Ishikawa (cell line): ENCODE measurements at regions not wholly inside any gene's neighbourhood (a gene's known extent, or its start where the extent isn't known, plus 50 kb on each side); places are given as distances from the start of the nearest gene placed in this dataset.

Experiments used
- CEBPB ChIP-seq: IDR thresholded peaks from 2 replicates; pipeline ENCODE4 v1.6.1; 2012
- CREB1 ChIP-seq: IDR thresholded peaks from 2 replicates; pipeline ENCODE4 v1.6.1; 2012; ENCODE audit warnings: low read depth
- EGR1 ChIP-seq: IDR thresholded peaks from 2 replicates; pipeline ENCODE4 v1.6.1; 2012
- EP300 ChIP-seq: IDR thresholded peaks from 2 replicates; pipeline ENCODE4 v1.6.1; 2012; ENCODE audit warnings: borderline replicate concordance
- FOXM1 ChIP-seq: IDR thresholded peaks from 2 replicates; pipeline ENCODE4 v1.6.1; 2012; ENCODE audit warnings: low read depth, borderline replicate concordance
- NFIC ChIP-seq: IDR thresholded peaks from 2 replicates; pipeline ENCODE4 v1.6.1; 2012
- RAD21 ChIP-seq: IDR thresholded peaks from 2 replicates; pipeline ENCODE4 v1.6.1; 2012; ENCODE audit warnings: low read depth
- TAF1 ChIP-seq: IDR thresholded peaks from 2 replicates; pipeline ENCODE4 v1.6.1; 2012; ENCODE audit warnings: low read depth, mild to moderate bottlenecking
- TCF12 ChIP-seq: IDR thresholded peaks from 2 replicates; pipeline ENCODE4 v1.6.1; 2012; ENCODE audit warnings: low read depth
- TEAD4 ChIP-seq: IDR thresholded peaks from 2 replicates; pipeline ENCODE4 v1.6.1; 2012
- YY1 ChIP-seq: IDR thresholded peaks from 2 replicates; pipeline ENCODE4 v1.6.1; 2012; ENCODE audit warnings: low read depth
- ZBTB7A ChIP-seq: IDR thresholded peaks from 2 replicates; pipeline ENCODE4 v1.6.1; 2012; ENCODE audit warnings: low read depth
- TF ChIP-seq, protein P1 (sequence below): IDR thresholded peaks from 2 replicates; pipeline ENCODE4 v1.6.1; 2012; ENCODE audit warnings: low read depth, mild to moderate bottlenecking
- TF ChIP-seq, protein P2 (sequence below): IDR thresholded peaks from 2 replicates; pipeline ENCODE4 v1.6.1; 2012
- TF ChIP-seq, protein P3 (sequence below): IDR thresholded peaks from 2 replicates; pipeline ENCODE4 v1.6.1; 2012

DNA sequence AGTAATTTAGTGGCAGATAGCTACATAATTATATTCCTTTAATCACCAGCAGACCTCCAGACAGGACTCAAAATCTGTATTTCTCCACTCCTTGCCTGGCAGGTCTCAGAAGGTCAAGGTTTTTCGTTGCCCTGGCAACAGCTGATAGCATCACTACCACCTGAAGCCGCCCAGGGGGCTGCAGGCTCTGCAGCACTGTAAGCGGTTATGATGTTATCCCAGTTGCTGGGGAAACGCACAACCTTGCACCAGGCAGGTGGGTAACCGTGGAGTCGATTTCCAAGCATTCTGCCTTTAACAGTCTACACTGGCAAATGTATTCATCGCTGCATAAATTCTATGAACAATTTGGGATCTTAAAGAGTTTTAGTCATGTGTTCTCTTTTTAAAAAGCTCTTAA is 756.3 kb downstream of the NTRK3 start:
- TF ChIP-seq, protein P1, sequence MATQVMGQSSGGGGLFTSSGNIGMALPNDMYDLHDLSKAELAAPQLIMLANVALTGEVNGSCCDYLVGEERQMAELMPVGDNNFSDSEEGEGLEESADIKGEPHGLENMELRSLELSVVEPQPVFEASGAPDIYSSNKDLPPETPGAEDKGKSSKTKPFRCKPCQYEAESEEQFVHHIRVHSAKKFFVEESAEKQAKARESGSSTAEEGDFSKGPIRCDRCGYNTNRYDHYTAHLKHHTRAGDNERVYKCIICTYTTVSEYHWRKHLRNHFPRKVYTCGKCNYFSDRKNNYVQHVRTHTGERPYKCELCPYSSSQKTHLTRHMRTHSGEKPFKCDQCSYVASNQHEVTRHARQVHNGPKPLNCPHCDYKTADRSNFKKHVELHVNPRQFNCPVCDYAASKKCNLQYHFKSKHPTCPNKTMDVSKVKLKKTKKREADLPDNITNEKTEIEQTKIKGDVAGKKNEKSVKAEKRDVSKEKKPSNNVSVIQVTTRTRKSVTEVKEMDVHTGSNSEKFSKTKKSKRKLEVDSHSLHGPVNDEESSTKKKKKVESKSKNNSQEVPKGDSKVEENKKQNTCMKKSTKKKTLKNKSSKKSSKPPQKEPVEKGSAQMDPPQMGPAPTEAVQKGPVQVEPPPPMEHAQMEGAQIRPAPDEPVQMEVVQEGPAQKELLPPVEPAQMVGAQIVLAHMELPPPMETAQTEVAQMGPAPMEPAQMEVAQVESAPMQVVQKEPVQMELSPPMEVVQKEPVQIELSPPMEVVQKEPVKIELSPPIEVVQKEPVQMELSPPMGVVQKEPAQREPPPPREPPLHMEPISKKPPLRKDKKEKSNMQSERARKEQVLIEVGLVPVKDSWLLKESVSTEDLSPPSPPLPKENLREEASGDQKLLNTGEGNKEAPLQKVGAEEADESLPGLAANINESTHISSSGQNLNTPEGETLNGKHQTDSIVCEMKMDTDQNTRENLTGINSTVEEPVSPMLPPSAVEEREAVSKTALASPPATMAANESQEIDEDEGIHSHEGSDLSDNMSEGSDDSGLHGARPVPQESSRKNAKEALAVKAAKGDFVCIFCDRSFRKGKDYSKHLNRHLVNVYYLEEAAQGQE: no peak
- TF ChIP-seq RAD21: no peak
- TF ChIP-seq, protein P2, sequence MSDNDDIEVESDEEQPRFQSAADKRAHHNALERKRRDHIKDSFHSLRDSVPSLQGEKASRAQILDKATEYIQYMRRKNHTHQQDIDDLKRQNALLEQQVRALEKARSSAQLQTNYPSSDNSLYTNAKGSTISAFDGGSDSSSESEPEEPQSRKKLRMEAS: no peak
- no peak for TF ChIP-seq TAF1
- TF ChIP-seq CEBPB: no peak
- TF ChIP-seq YY1: no peak
- no peak for TF ChIP-seq TCF12
- TF ChIP-seq NFIC: no peak
- TF ChIP-seq EGR1: no peak
- TF ChIP-seq, protein P3, sequence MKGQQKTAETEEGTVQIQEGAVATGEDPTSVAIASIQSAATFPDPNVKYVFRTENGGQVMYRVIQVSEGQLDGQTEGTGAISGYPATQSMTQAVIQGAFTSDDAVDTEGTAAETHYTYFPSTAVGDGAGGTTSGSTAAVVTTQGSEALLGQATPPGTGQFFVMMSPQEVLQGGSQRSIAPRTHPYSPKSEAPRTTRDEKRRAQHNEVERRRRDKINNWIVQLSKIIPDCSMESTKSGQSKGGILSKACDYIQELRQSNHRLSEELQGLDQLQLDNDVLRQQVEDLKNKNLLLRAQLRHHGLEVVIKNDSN: no peak
- TF ChIP-seq FOXM1: no peak
- no peak for TF ChIP-seq ZBTB7A
- TF ChIP-seq TEAD4: no peak

DNA sequence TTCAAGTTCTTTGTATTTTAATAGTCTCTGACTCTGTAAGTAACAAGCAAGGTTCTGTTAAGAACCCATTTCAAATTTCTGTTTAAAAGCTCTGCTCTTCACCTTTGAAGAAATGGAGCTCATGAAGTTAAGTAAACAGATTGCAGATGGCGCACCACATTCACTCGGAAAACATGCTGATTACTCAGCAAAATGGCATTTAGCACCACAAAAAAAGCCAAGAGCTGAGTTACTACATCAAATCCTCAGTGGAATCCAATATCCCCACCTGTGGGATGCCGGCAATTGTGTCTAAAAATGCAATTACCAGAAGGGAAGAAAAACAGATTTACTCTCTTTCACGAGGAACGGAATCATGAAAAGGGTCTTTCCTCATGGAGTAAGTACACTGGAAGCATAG is 758.0 kb downstream of the NTRK3 start:
- TF ChIP-seq CREB1 (no peak), RAD21 (no peak)

DNA sequence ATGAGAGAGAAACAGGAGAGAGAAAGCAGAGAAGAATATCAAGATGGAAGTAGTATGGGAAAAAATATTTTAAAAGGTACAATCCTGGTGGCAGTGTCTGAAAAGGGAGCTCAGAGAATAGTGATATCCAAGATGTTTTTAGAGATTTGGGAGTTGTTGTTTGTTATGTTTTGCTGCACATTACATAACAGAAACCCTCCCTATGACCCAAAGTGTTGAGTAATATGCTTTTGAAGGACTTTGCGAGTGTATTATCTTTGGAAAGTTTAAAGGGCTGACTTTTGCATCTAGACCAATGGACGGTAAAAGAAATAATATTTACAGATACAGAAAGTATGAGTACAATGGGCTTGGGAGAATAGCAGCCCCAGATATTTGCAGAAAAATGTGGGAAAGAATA is 759.7 kb downstream of the NTRK3 start:
- no peak for TF ChIP-seq TAF1
- no peak for TF ChIP-seq EP300
- TF ChIP-seq, protein P1: no peak
- TF ChIP-seq, protein P2: no peak
- TF ChIP-seq EGR1: no peak
- TF ChIP-seq NFIC: no peak
- no peak for TF ChIP-seq FOXM1
- TF ChIP-seq ZBTB7A: no peak
- no peak for TF ChIP-seq TCF12
- TF ChIP-seq CEBPB: no peak
- TF ChIP-seq RAD21: no peak
- TF ChIP-seq, protein P3: no peak

DNA sequence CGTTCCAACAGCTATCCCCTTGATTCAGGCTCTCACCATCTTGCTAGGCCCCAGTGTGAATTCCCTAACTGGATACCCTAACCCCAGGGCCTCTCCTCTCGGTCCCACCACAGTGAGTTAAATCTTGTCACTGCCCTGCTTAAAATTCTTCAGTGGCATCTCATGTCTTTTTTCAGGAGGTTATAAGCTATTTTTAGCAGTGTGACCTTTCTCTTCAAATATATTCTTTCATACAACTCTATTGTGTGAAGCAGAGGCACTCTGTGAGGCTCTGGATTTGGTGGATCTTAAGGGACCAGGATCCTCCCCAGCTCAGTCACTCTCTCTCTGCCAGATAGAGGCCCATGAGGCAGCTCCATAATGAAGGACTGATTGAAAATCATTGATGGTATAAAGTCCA is 760.4 kb downstream of the NTRK3 start:
- TF ChIP-seq, protein P3: no peak
- TF ChIP-seq EGR1 (no peak), CEBPB (no peak)

DNA sequence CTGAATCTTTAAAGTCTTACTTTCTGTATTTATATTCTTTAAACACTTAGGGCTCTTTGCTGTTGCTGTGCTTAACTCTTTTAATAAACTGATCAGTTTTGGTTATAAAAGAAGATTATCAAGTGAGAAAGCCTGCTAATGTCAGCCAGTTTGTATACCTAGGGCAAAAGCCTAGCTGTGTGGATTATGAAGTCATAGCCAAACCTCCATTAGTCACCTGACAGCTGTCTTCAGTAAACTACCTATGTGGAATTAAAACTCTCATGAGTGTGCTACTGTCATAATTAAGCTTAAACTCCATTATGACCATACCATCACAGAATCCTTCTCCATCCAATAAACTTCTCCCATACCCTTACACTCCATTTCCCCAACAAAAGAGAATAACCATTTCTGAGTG is 762.7 kb downstream of the NTRK3 start:
- no peak for TF ChIP-seq ZBTB7A
- no peak for TF ChIP-seq TAF1
- TF ChIP-seq, protein P2: no peak
- TF ChIP-seq FOXM1: no peak
- no peak for TF ChIP-seq CEBPB
- no peak for TF ChIP-seq TEAD4
- no peak for TF ChIP-seq EP300
- TF ChIP-seq NFIC: no peak
- TF ChIP-seq, protein P3: no peak
- no peak for TF ChIP-seq CREB1
- no peak for TF ChIP-seq EGR1
- TF ChIP-seq YY1: no peak
- TF ChIP-seq, protein P1: no peak
- no peak for TF ChIP-seq RAD21
- no peak for TF ChIP-seq TCF12
